Stimulated activated CD4-positive, alpha-beta T cell treated with anti-CD3 and anti-CD28 coated beads, Interleukin-2, amount 100 ng/mL, for 48 hours (primary cell): ENCODE measurements at regions not wholly inside any gene's neighbourhood (a gene's known extent, or its start where the extent isn't known, plus 50 kb on each side); places are given as distances from the start of the nearest gene placed in this dataset.
"Not testable (repeated sequence)": the region's sequence is repeated elsewhere in the genome, so short reads cannot be mapped to it uniquely, and the experiment has no call there.

ENCODE experiments used
- DNase-seq, 2 donors: peaks; one replicate each; pipeline ENCODE4 v3.0.0-alpha.2; 2020

GRCh38 chr20:39725513-39725912 lies 763.4 kb downstream of the DHX35 start:
- not testable (repeated sequence) for DNase-seq

GRCh38 chr20:39719293-39719692 lies 757.1 kb downstream of the DHX35 start:
- DNase-seq = no peak

GRCh38 chr20:39717936-39718335 lies 755.8 kb downstream of the DHX35 start:
- no peak for DNase-seq

GRCh38 chr20:39716796-39717341 lies 754.7 kb downstream of the DHX35 start:
- no peak for DNase-seq

- DNase-seq = no peak
These were observed 751.1 kb downstream of the DHX35 start for GRCh38 chr20:39713076-39713840.

- no peak for DNase-seq
These were observed 744.1 kb downstream of the DHX35 start for GRCh38 chr20:39706184-39706663.

GRCh38 chr20:39705032-39705431 lies 742.9 kb downstream of the DHX35 start:
- no peak for DNase-seq

- not testable (repeated sequence) for DNase-seq
These were observed 741.2 kb downstream of the DHX35 start for GRCh38 chr20:39703357-39703756.

GRCh38 chr20:39702701-39703349 lies 740.7 kb downstream of the DHX35 start:
- no peak for DNase-seq

- no peak for DNase-seq
These were observed 738.4 kb downstream of the DHX35 start for GRCh38 chr20:39700528-39700927.

- DNase-seq = no peak
These were observed 737.1 kb downstream of the DHX35 start for GRCh38 chr20:39699166-39699725.

- DNase-seq = no peak
These were observed 736.6 kb downstream of the DHX35 start for GRCh38 chr20:39698752-39699151.

GRCh38 chr20:39691151-39691862 lies 729.2 kb downstream of the DHX35 start:
- no peak for DNase-seq

- DNase-seq = no peak
These were observed 714.8 kb downstream of the DHX35 start for GRCh38 chr20:39676857-39677391.

GRCh38 chr20:39676241-39676640 lies 714.1 kb downstream of the DHX35 start:
- DNase-seq = no peak

GRCh38 chr20:39674842-39675241 lies 712.7 kb downstream of the DHX35 start:
- no peak for DNase-seq

- no peak for DNase-seq
These were observed 708.8 kb downstream of the DHX35 start for GRCh38 chr20:39670988-39671387.

- no peak for DNase-seq
These were observed 707.5 kb downstream of the DHX35 start for GRCh38 chr20:39669659-39670058.

- DNase-seq = no peak
These were observed 705.9 kb downstream of the DHX35 start for GRCh38 chr20:39668038-39668437.

- DNase-seq = no peak
These were observed 699.7 kb downstream of the DHX35 start for GRCh38 chr20:39661833-39662232.

- DNase-seq = no peak
These were observed 698.8 kb downstream of the DHX35 start for GRCh38 chr20:39660965-39661364.

GRCh38 chr20:39660226-39660625 lies 698.1 kb downstream of the DHX35 start:
- DNase-seq = no peak
